Activated CD8-positive, alpha-beta memory T cell treated with anti-CD3 and anti-CD28 coated beads, Interleukin-2, amount 10 ng/mL, durations not matched to agents 7 days and 5 days (primary cell): ENCODE measurements at regions not wholly inside any gene's neighbourhood (a gene's known extent, or its start where the extent isn't known, plus 50 kb on each side); places are given as distances from the start of the nearest gene placed in this dataset.

Source experiments
- ATAC-seq: fragments of 150-1000 bp; cut with Tn5 transposase; one replicate; pipeline ENCODE4 v1.10.0; 2021; ENCODE audit warnings: moderate library complexity
- CTCF ChIA-PET: fragments of 350-600 bp; sonication (Branson Sonifier 250); formaldehyde crosslinking; loops from one replicate; lab custom pipeline; 2021; ENCODE audit warnings: antibody characterized with exemption; lab: Charles Lee
- DNase-seq: peaks from one replicate; pipeline ENCODE4 v3.0.0-alpha.2; 2020
- H3K27ac Mint-ChIP-seq: one replicate; pipeline ENCODE4 v1.8.0; 2021; ENCODE audit warnings: mild to moderate bottlenecking, mixed read lengths
- H3K27me3 Mint-ChIP-seq: one replicate; pipeline ENCODE4 v1.8.0; 2021; ENCODE audit warnings: mixed read lengths
- H3K36me3 Mint-ChIP-seq: one replicate; pipeline ENCODE4 v1.8.0; 2021; ENCODE audit warnings: mild to moderate bottlenecking, mixed read lengths
- H3K4me1 Mint-ChIP-seq: one replicate; pipeline ENCODE4 v1.8.0; 2021; ENCODE audit warnings: mixed read lengths
- H3K4me3 Mint-ChIP-seq: one replicate; pipeline ENCODE4 v1.8.0; 2021; ENCODE audit warnings: mild to moderate bottlenecking, moderate library complexity, mixed read lengths
- H3K9me3 Mint-ChIP-seq: one replicate; pipeline ENCODE4 v1.8.0; 2022; ENCODE audit warnings: low read depth, mixed read lengths

GRCh38 chr13:65912516-65912915 lies 1317.6 kb downstream of the PCDH9 start:
- Mint-ChIP-seq H3K9me3 (peaks cover 5% of the 10 kb centered on the region), H3K4me3 (no peak overlapping the region), H3K4me1 (no peaks in the 10 kb centered on the region), H3K27ac (no peak overlapping the region), H3K36me3 (no peaks in the 10 kb centered on the region), H3K27me3 (no peaks in the 10 kb centered on the region)
- DNase-seq (no peak), ATAC-seq (no peak)
- CTCF ChIA-PET, result no interaction called here

GRCh38 chr13:65911546-65912193 lies 1318.5 kb downstream of the PCDH9 start:
- H3K4me3 Mint-ChIP-seq, result no peak overlapping the region
- H3K9me3 Mint-ChIP-seq, result peaks cover 9% of the 10 kb centered on the region
- ATAC-seq, result no peak
- H3K36me3 Mint-ChIP-seq, result no peaks in the 10 kb centered on the region
- H3K27me3 Mint-ChIP-seq, result no peaks in the 10 kb centered on the region
- no peak for DNase-seq
- CTCF ChIA-PET, result no interaction called here
- H3K4me1 Mint-ChIP-seq, result no peaks in the 10 kb centered on the region
- no peak overlapping the region for H3K27ac Mint-ChIP-seq

GRCh38 chr13:65909501-65909900 lies 1320.6 kb downstream of the PCDH9 start:
- H3K27me3 Mint-ChIP-seq, result no peaks in the 10 kb centered on the region
- DNase-seq, result no peak
- no peak overlapping the region for H3K27ac Mint-ChIP-seq
- no peak overlapping the region for H3K4me3 Mint-ChIP-seq
- peaks cover 9% of the 10 kb centered on the region for H3K9me3 Mint-ChIP-seq
- no peaks in the 10 kb centered on the region for H3K4me1 Mint-ChIP-seq
- H3K36me3 Mint-ChIP-seq, result no peaks in the 10 kb centered on the region
- ATAC-seq, result no peak
- CTCF ChIA-PET, result no interaction called here

- CTCF ChIA-PET, result no interaction called here
- H3K4me3 Mint-ChIP-seq, result no peak overlapping the region
- peaks cover 9% of the 10 kb centered on the region for H3K9me3 Mint-ChIP-seq
- ATAC-seq (no peak), DNase-seq (no peak)
- no peak overlapping the region for H3K27ac Mint-ChIP-seq
- H3K27me3 Mint-ChIP-seq, result no peaks in the 10 kb centered on the region
- no peaks in the 10 kb centered on the region for H3K36me3 Mint-ChIP-seq
- no peaks in the 10 kb centered on the region for H3K4me1 Mint-ChIP-seq
Observed at GRCh38 chr13:65907666-65908525, 1322.2 kb downstream of the PCDH9 start.

GRCh38 chr13:65901723-65902122 lies 1328.4 kb downstream of the PCDH9 start:
- no peaks in the 10 kb centered on the region for H3K4me1 Mint-ChIP-seq
- H3K27me3 Mint-ChIP-seq, result no peaks in the 10 kb centered on the region
- peaks cover 5% of the 10 kb centered on the region for H3K9me3 Mint-ChIP-seq
- CTCF ChIA-PET, result no interaction called here
- no peaks in the 10 kb centered on the region for H3K36me3 Mint-ChIP-seq
- no peak for DNase-seq
- H3K4me3 Mint-ChIP-seq, result no peak overlapping the region
- no peak for ATAC-seq
- no peak overlapping the region for H3K27ac Mint-ChIP-seq

- Mint-ChIP-seq H3K9me3 (peaks cover 2% of the 10 kb centered on the region), H3K36me3 (no peaks in the 10 kb centered on the region), H3K4me3 (no peak overlapping the region), H3K27me3 (no peaks in the 10 kb centered on the region), H3K4me1 (no peaks in the 10 kb centered on the region), H3K27ac (no peak overlapping the region)
- CTCF ChIA-PET, result no interaction called here
- no peak for DNase-seq
- ATAC-seq, result no peak
Observed at GRCh38 chr13:65894049-65894448, 1336.1 kb downstream of the PCDH9 start.

GRCh38 chr13:65892859-65893258 lies 1337.3 kb downstream of the PCDH9 start:
- no peaks in the 10 kb centered on the region for H3K36me3 Mint-ChIP-seq
- H3K4me1 Mint-ChIP-seq, result no peaks in the 10 kb centered on the region
- CTCF ChIA-PET, result no interaction called here
- H3K4me3 Mint-ChIP-seq, result no peak overlapping the region
- DNase-seq, result no peak
- peaks cover 2% of the 10 kb centered on the region for H3K9me3 Mint-ChIP-seq
- ATAC-seq, result no peak
- H3K27ac Mint-ChIP-seq, result no peak overlapping the region
- H3K27me3 Mint-ChIP-seq, result no peaks in the 10 kb centered on the region

- no peak for DNase-seq
- no peak overlapping the region for H3K4me3 Mint-ChIP-seq
- H3K9me3 Mint-ChIP-seq, result peaks cover 4% of the 10 kb centered on the region
- no peaks in the 10 kb centered on the region for H3K27me3 Mint-ChIP-seq
- no peak overlapping the region for H3K27ac Mint-ChIP-seq
- ATAC-seq, result no peak
- CTCF ChIA-PET, result no interaction called here
- H3K36me3 Mint-ChIP-seq, result no peaks in the 10 kb centered on the region
- no peaks in the 10 kb centered on the region for H3K4me1 Mint-ChIP-seq
Observed at GRCh38 chr13:65889368-65889767, 1340.8 kb downstream of the PCDH9 start.

- no peak overlapping the region for H3K27ac Mint-ChIP-seq
- H3K27me3 Mint-ChIP-seq, result no peaks in the 10 kb centered on the region
- CTCF ChIA-PET, result no interaction called here
- H3K9me3 Mint-ChIP-seq, result peaks cover 7% of the 10 kb centered on the region
- H3K4me1 Mint-ChIP-seq, result no peaks in the 10 kb centered on the region
- ATAC-seq, result no peak
- no peak for DNase-seq
- H3K4me3 Mint-ChIP-seq, result no peak overlapping the region
- no peaks in the 10 kb centered on the region for H3K36me3 Mint-ChIP-seq
Observed at GRCh38 chr13:65882810-65883209, 1347.3 kb downstream of the PCDH9 start.

- H3K4me3 Mint-ChIP-seq, result no peak overlapping the region
- no peaks in the 10 kb centered on the region for H3K36me3 Mint-ChIP-seq
- H3K27ac Mint-ChIP-seq, result no peak overlapping the region
- DNase-seq, result no peak
- no peak for ATAC-seq
- no peaks in the 10 kb centered on the region for H3K4me1 Mint-ChIP-seq
- H3K27me3 Mint-ChIP-seq, result no peaks in the 10 kb centered on the region
- H3K9me3 Mint-ChIP-seq, result peaks cover 5% of the 10 kb centered on the region
- CTCF ChIA-PET, result no interaction called here
Observed at GRCh38 chr13:65881561-65882155, 1348.5 kb downstream of the PCDH9 start.

- CTCF ChIA-PET, result no interaction called here
- H3K4me1 Mint-ChIP-seq, result no peaks in the 10 kb centered on the region
- H3K27ac Mint-ChIP-seq, result no peak overlapping the region
- no peak for DNase-seq
- H3K36me3 Mint-ChIP-seq, result no peaks in the 10 kb centered on the region
- no peak for ATAC-seq
- H3K9me3 Mint-ChIP-seq, result peaks cover 7% of the 10 kb centered on the region
- no peaks in the 10 kb centered on the region for H3K27me3 Mint-ChIP-seq
- no peak overlapping the region for H3K4me3 Mint-ChIP-seq
Observed at GRCh38 chr13:65875031-65875430, 1355.1 kb downstream of the PCDH9 start.

GRCh38 chr13:65872448-65872847 lies 1357.7 kb downstream of the PCDH9 start:
- Mint-ChIP-seq H3K36me3 (no peaks in the 10 kb centered on the region), H3K27me3 (no peaks in the 10 kb centered on the region), H3K4me3 (no peak overlapping the region), H3K4me1 (no peaks in the 10 kb centered on the region), H3K27ac (no peak overlapping the region), H3K9me3 (peaks cover 4% of the 10 kb centered on the region)
- CTCF ChIA-PET, result no interaction called here
- ATAC-seq (no peak), DNase-seq (no peak)

- Mint-ChIP-seq H3K4me3 (no peak overlapping the region), H3K27ac (no peak overlapping the region), H3K36me3 (no peaks in the 10 kb centered on the region), H3K9me3 (peaks cover 9% of the 10 kb centered on the region), H3K27me3 (no peaks in the 10 kb centered on the region), H3K4me1 (no peaks in the 10 kb centered on the region)
- ATAC-seq (no peak), DNase-seq (no peak)
- CTCF ChIA-PET, result no interaction called here
Observed at GRCh38 chr13:65868884-65869283, 1361.3 kb downstream of the PCDH9 start.

GRCh38 chr13:65868099-65868498 lies 1362.0 kb downstream of the PCDH9 start:
- peaks cover 9% of the 10 kb centered on the region for H3K9me3 Mint-ChIP-seq
- H3K27me3 Mint-ChIP-seq, result no peaks in the 10 kb centered on the region
- ATAC-seq, result no peak
- H3K4me1 Mint-ChIP-seq, result no peaks in the 10 kb centered on the region
- H3K36me3 Mint-ChIP-seq, result no peaks in the 10 kb centered on the region
- CTCF ChIA-PET, result no interaction called here
- no peak overlapping the region for H3K27ac Mint-ChIP-seq
- DNase-seq, result no peak
- no peak overlapping the region for H3K4me3 Mint-ChIP-seq
